ENCODE measurements at regions not wholly inside any gene's neighbourhood (a gene's known extent, or its start where the extent isn't known, plus 50 kb on each side); places are given as distances from the start of the nearest gene placed in this dataset.

DNA sequence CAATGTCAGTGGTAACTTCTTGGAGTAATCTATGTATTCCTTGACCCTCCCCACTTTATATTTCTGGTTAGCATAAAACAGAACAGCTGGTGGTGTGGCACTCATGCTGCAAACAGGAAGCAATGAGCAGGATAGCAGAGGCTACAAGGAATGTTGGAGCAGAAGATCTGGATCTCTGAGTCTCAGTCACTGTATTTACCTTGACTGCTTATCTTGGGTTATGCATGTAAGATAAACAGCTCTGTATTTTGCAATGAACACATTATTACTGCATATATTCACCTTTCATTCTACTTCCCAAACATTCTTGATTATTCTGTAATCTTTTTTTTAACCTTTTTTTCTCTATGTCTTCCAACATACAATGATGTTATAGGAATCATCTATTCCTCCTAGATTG, 977.9 kb upstream of the CNTNAP5 start:
- ChIA-PET POLR2A (no interaction called here), CTCF (no interaction called here)
- TF ChIP-seq, protein P1, sequence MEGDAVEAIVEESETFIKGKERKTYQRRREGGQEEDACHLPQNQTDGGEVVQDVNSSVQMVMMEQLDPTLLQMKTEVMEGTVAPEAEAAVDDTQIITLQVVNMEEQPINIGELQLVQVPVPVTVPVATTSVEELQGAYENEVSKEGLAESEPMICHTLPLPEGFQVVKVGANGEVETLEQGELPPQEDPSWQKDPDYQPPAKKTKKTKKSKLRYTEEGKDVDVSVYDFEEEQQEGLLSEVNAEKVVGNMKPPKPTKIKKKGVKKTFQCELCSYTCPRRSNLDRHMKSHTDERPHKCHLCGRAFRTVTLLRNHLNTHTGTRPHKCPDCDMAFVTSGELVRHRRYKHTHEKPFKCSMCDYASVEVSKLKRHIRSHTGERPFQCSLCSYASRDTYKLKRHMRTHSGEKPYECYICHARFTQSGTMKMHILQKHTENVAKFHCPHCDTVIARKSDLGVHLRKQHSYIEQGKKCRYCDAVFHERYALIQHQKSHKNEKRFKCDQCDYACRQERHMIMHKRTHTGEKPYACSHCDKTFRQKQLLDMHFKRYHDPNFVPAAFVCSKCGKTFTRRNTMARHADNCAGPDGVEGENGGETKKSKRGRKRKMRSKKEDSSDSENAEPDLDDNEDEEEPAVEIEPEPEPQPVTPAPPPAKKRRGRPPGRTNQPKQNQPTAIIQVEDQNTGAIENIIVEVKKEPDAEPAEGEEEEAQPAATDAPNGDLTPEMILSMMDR (IDR thresholded peaks at IDR 0.05; ENCODE audit: low read depth, low read length), result no peak
- no peaks in the 10 kb centered on the region for H3K27me3 ChIP-seq (ENCODE audit: control insufficient read depth, insufficient read depth, low read length)
- no peak overlapping the region for H3K27ac ChIP-seq (ENCODE audit: low read depth, low read length)
- no peak overlapping the region for H3K4me3 ChIP-seq (ENCODE audit: low read depth, low read length)
- no peak for DNase-seq (ENCODE audit: low read depth, low spot score)
- H3K9me3 ChIP-seq (ENCODE audit: control insufficient read depth, insufficient read depth, low read length), result peaks cover 2% of the 10 kb centered on the region; the same call in 1 of the 2 replicates

DNA sequence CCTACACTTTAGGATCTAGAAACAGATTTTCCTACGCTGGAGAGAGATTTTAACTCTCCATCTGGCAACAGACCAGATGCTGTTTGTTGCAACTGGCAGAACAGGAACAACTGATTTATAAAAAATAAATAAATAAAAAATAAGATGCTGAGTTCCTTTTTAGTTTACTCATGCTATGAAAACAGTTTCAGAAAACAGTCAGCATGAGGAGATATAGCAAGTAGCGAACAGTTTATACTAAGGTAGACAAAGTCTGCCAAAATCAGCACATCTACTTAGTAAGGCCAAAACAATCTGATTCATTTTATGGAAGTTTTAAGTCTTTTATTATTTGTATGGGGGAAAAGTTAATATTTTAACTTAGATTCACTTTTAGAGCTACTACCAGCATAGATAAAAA, 974.0 kb upstream of the CNTNAP5 start:
- ChIA-PET POLR2A (no interaction called here), CTCF (no interaction called here)
- no peaks in the 10 kb centered on the region for H3K27me3 ChIP-seq (ENCODE audit: control insufficient read depth, insufficient read depth, low read length)
- DNase-seq (ENCODE audit: low read depth, low spot score), result no peak
- TF ChIP-seq, protein P1 (IDR thresholded peaks at IDR 0.05; ENCODE audit: low read depth, low read length), result no peak
- peaks cover 2% of the 10 kb centered on the region; the same call in 1 of the 2 replicates for H3K9me3 ChIP-seq (ENCODE audit: control insufficient read depth, insufficient read depth, low read length)
- H3K27ac ChIP-seq (ENCODE audit: low read depth, low read length), result no peak overlapping the region
- no peak overlapping the region for H3K4me3 ChIP-seq (ENCODE audit: low read depth, low read length)

DNA sequence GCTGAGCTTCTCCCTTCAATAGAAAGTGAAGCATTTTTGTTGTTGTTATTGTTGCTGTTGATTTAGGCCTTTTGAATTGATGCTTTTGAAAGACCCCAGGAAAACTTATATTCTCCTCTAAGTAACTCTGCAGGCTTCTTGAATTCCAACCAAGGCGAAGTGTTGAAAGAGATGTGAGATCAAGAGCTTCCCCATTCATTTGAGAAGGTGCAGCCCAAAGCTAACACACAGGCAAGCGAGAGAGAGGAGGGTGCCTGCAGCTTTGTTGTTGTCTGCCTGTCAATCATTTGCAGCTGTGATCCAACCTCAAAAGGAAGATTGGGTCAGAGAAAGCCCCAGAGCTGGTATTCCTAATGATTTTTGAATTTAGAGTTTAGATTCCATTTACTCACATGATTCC, 963.6 kb upstream of the CNTNAP5 start:
- Histone ChIP-seq H3K27ac (ENCODE audit: low read depth, low read length) (no peak overlapping the region), H3K27me3 (ENCODE audit: control insufficient read depth, insufficient read depth, low read length) (no peaks in the 10 kb centered on the region), H3K9me3 (ENCODE audit: control insufficient read depth, insufficient read depth, low read length) (peaks cover 2% of the 10 kb centered on the region; the same call in 1 of the 2 replicates), H3K4me3 (ENCODE audit: low read depth, low read length) (no peak overlapping the region)
- ChIA-PET POLR2A (no interaction called here), CTCF (no interaction called here)
- TF ChIP-seq, protein P1 (IDR thresholded peaks at IDR 0.05; ENCODE audit: low read depth, low read length), result no peak
- no peak for DNase-seq (ENCODE audit: low read depth, low spot score)

DNA sequence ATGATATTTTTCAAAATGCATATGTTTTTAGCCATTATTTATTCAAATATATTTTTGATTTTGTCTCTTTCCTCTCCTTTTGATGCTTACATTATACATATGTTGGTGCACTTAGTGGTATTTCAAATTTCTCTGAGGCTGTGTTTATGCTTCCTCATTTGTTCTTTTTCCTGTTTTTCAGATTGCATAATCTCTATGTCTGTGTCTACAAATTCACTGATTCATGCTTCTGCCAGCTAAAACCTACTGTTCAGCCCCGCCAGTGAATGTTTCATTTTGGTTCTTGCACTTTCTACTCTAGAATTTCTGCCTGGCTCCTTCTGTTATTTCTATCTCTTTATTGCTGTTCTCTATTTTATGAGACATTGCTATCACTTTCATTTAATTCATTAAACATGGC, 951.7 kb upstream of the CNTNAP5 start:
- no peak overlapping the region for H3K4me3 ChIP-seq (ENCODE audit: low read depth, low read length)
- H3K27ac ChIP-seq (ENCODE audit: low read depth, low read length), result no peak overlapping the region
- H3K27me3 ChIP-seq (ENCODE audit: control insufficient read depth, insufficient read depth, low read length), result no peaks in the 10 kb centered on the region
- peaks cover 9% of the 10 kb centered on the region for H3K9me3 ChIP-seq (ENCODE audit: control insufficient read depth, insufficient read depth, low read length)
- ChIA-PET POLR2A (no interaction called here), CTCF (no interaction called here)
- TF ChIP-seq, protein P1 (IDR thresholded peaks at IDR 0.05; ENCODE audit: low read depth, low read length), result no peak
- no peak for DNase-seq (ENCODE audit: low read depth, low spot score)

DNA sequence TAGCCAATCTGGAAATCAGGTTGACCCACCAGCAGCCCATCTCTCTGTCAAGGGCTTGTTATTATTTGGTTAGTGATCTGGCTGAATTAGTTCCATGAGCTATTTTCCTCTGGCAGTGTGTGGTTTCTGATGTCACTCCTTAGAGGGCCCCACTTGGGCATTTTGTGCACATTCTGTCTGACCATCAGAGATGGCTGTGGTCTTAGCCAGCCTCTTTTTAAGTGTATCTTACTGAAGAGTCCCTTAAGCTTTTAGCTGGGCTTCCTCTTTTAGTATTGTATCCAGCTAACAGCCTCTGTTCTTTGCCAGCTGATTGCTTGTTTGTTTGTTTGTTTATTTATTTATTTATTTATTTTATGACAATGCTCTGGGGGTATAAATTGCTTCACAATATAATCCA, 951.1 kb upstream of the CNTNAP5 start:
- Histone ChIP-seq H3K27me3 (ENCODE audit: control insufficient read depth, insufficient read depth, low read length) (no peaks in the 10 kb centered on the region), H3K27ac (ENCODE audit: low read depth, low read length) (no peak overlapping the region), H3K4me3 (ENCODE audit: low read depth, low read length) (no peak overlapping the region), H3K9me3 (ENCODE audit: control insufficient read depth, insufficient read depth, low read length) (peaks cover 9% of the 10 kb centered on the region)
- ChIA-PET POLR2A (no interaction called here), CTCF (no interaction called here)
- DNase-seq (ENCODE audit: low read depth, low spot score), result no peak
- TF ChIP-seq, protein P1 (IDR thresholded peaks at IDR 0.05; ENCODE audit: low read depth, low read length), result no peak
